ENCODE measurements at regions not wholly inside any gene's neighbourhood (a gene's known extent, or its start where the extent isn't known, plus 50 kb on each side); places are given as distances from the start of the nearest gene placed in this dataset.

- TF ChIP-seq CTCF (IDR thresholded peaks at IDR 0.05): no peak
- TF ChIP-seq POLR2A (IDR thresholded peaks at IDR 0.05): no peak
These were observed 457.4 kb downstream of the TBC1D4 start for GRCh38 chr13:75024602-75025001.

All from breast epithelium (tissue), 3 donors.